ENCODE measurements at regions not wholly inside any gene's neighbourhood (a gene's known extent, or its start where the extent isn't known, plus 50 kb on each side); places are given as distances from the start of the nearest gene placed in this dataset.
"Not testable (repeated sequence)": the region's sequence is repeated elsewhere in the genome, so short reads cannot be mapped to it uniquely, and the experiment has no call there.

DNA sequence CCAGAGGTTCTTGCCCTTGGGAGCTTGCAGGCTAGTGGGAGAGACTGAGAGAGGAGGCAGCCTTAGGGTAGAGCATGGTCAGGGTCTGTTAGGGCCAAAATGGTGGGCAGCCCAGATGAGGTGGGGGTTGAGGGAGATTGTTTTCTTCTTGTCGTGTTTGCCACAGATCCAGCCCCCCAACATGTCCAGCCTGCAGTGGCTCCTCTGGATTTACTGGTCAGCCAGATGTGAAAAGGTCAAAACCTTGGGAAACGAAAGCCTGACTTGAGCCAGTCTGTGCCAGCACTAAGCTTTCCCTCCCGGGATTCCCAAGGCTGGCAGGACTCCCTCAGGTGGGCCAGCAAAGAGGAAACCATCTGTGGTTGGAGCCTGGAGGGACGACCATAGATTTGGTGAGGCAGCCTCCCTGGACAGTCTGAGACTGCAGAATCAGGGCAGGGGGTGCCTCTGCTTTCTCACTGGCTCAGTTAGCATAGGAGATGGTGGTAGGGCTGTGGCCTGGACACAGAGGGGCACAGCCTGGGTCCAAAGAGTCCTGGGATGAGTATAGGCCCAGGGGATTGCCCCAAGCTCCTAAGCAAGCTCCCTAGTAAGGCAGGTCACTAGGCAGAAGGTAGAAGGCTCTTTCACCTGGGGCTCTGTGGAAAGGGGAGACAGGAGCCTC, 51.2 kb upstream of the PRR23C start:
- no peak for FAIRE-seq
- no peak for DNase-seq (ENCODE audit: low spot score)

DNA sequence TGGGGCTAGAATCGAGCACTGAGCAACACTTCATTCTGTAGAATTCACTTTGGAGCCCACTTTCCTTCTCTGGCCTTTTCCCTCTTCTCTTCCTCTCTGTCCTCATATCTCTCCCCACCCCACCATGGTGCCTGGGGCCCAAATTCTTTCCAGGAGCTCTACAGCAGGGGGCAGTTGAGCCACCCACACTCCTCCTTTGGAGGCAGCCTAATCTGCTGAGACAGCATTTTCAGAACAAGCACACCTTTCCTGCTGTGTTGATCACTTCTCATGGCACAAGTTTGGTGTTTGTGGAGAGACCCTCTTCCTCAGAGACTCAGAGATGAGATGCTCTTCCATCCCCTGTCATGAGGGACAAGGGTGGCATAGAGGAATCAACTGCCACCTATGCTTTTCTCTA, 52.0 kb upstream of the PRR23C start:
- DNase-seq (ENCODE audit: low spot score) (no peak), FAIRE-seq (no peak)

DNA sequence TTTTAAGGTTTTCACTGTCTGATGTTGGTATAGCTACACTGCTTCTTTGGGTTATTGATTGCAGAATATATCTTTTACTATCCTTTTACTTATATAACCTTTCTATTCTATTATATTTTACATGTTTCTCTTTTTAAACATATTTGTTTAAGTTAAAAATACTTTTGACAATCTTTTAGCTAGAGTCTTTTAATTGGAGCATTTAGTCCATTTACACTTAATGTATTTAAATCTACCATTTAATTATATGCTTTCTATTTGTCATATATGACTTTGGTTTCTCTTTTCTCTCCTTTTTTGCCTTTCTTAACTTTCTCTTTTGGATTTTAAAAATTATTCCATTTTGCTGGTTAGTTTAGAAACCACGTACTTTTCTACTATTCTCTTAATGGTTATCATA, 53.7 kb upstream of the PRR23C start:
- DNase-seq (ENCODE audit: low spot score) (no peak), FAIRE-seq (no peak)

DNA sequence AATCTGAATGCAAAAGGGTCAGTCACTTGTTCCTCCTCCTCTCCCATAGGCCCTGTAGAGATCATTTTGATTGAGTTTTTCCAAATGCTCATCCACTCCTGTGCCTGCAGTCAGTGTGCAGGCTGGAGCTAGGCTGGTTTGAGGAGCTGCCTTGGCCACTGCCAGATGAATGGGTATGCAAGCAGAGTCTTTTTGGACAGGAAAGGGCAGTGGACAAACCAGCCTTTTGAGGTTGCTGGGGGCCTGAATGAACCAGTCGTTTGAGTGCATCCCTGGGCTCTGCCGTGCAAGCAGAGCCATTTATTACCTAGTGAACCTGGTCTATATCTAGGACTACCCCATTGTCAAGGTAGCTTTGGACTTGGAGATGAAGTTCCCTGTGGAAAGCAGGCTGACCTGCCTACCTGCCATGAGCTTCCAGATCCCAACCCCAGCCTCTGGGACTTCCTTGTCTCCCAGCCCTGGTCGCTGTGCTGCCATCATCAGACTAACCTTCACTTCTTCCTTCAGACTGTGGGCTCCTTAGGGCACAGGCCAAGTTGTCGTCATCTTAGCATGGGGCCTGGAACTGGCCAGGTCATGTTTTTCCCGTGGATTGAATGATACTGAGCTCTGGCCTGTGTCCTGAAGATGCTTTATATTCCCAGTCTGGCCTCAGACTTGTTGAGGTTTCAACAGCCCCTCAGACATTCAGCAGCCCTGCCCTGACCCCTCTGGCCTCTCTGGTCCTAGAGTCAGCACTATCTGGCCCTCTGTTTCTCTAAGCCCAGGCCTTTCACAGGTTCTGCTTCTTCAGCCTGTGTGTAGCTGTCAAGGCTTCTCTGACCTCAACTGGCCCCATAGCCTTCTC, 55.5 kb upstream of the PRR23C start:
- no peak for FAIRE-seq
- DNase-seq (ENCODE audit: low spot score) = no peak

DNA sequence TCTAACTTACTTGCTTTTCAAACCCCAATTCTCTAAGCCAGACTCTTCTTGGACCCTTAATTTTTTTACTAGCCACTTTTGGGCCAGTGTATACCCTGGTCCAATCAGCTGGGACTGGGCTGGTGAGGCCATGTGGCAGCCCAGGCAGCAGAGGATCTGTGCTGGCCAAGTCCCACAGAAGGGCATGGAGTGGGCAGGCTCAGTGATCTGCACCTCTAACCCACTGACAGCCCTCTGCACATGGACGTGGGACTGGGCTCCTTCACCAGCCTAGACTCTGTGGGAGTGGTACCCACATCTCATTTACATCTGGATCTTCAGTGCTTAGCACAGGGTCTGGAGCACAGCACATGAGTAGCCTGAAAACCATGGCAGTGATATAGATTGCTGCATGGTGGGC, 56.1 kb upstream of the PRR23C start:
- FAIRE-seq (no peak), DNase-seq (ENCODE audit: low spot score) (no peak)

DNA sequence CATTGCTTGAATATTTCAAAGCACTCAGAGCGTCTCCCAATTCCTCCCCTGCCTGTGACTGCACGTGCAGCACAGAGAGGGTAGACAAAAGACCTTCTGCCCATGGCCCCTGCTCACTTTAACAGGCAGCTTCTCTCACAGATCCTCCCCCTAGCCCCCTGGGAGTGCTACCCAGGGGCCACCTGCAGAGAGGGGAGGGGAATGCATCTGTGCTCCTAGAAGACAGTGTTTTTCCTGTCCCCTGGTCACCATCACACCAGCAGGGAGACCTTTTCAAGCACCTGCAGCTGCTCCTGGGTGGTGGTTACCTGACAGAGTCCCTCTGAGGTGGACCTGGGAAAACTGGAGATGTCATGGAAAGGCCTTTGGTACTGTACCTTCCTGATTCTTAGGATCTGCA, 56.7 kb upstream of the PRR23C start:
- no peak for DNase-seq (ENCODE audit: low spot score)
- no peak for FAIRE-seq

DNA sequence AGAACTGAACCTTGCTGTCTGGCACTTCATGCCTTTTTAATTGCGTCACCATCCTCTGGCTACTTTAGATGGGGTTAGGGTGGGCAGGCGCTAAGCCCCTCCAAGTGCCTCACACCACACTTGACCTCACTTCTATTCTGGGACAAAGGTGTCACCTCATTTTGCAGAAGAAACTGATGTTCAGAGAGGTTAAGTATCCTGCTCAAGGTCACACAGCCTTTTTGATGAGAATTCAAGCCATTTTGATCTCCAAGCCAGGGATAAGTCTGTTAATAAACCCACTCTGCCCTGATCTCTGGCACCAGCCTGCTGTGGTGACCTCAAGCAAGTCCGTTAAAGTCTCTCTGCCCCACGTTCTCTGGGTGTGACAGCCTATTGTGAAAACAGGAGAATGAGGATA, 58.8 kb upstream of the PRR23C start:
- DNase-seq (ENCODE audit: low spot score) = no peak
- no peak for FAIRE-seq

DNA sequence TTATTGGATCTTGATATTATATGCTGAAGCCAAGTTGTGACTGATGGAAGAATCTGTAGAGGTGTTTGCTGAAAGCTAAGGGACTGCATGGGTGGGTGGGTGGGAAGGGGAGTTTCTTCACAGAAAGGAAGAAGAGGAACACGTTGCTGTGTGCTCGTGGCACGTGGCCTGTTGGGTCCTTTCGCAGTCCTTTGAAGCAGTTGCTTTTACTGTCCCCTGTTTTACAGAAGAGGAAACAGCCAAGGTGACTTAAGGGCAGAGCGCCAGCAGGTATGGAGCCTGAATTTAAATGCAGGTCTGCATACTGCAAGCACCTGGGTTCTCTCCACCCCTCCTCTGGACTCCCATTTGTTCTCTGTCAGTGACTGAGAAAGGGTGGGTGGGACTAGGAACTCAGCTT, 59.4 kb upstream of the PRR23C start:
- no peak for DNase-seq (ENCODE audit: low spot score)

DNA sequence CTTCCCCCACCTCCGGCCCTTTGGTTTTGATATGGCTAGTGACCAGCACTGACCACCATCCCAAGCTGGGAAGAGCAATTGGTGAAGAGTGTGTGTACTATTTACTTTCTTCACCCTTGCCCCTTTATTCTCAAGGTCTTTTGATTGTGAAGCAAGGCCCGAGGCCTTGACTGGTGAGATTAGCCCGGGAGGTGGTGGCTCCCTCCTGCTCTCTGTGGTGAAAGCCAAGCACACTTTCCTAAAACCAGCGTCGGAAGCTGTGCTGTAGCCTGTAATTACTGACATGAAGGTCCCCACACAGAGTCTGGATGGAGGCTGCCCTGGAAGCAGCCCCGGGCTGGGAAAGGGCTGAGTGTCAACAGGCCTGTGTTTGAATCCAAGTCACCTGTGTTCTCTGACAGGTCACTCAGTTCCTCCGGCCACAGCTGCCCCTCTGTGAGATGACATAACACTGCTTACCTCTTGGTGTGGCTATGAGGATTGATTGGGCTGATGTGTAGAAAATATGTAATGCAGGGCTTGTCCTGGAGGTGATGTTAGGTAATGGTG, 60.5 kb upstream of the PRR23C start:
- no peak for FAIRE-seq

More for the DNA sequence above, 59.4 kb upstream of the PRR23C start:
- FAIRE-seq = no peak

DNA sequence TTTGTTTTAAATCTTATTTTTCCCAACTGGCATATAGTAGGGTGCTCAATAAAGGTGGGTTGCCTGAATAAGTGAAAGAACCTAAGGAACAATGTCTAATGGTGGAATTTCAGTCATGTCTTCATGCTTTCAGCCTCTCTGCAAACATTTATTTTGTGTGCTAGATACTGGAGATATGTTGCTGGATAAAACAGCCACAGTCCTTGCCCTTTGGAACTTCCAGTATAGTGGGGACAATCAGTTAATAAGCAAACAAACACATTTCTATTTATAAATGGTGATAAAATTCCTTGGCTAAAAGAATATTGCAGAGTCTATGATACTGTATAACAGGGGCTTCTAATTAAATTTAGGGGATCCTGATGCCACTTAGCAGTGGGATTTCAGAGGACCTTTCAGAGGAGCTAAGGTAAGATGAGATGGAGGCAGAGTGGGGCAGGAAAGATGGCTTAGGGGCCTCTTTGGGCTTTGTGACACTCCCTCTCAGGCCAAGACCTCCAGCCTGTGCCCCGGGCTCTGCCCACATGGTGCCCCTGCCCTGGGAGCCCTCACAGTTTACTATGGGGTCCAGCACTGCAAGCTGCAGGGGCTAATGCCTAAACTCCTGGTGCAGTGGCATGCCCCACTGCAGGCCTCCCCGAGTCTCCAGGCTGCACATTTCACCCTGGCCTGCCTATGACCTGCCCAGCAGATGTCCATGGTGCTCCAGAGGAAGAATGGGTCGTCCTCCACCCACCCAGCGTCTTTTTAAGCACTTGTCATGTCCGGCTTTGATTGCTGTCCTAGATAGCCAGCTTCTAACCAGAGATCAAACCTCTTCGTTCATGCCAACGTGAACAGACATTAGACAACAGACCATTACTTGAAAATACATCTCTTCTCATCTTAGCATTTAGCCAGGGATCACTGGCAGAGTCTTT, 61.6 kb upstream of the PRR23C start:
- DNase-seq (ENCODE audit: low spot score) (no peak), FAIRE-seq (no peak)

More for the DNA sequence above, 60.5 kb upstream of the PRR23C start:
- DNase-seq (ENCODE audit: low spot score) = no peak

DNA sequence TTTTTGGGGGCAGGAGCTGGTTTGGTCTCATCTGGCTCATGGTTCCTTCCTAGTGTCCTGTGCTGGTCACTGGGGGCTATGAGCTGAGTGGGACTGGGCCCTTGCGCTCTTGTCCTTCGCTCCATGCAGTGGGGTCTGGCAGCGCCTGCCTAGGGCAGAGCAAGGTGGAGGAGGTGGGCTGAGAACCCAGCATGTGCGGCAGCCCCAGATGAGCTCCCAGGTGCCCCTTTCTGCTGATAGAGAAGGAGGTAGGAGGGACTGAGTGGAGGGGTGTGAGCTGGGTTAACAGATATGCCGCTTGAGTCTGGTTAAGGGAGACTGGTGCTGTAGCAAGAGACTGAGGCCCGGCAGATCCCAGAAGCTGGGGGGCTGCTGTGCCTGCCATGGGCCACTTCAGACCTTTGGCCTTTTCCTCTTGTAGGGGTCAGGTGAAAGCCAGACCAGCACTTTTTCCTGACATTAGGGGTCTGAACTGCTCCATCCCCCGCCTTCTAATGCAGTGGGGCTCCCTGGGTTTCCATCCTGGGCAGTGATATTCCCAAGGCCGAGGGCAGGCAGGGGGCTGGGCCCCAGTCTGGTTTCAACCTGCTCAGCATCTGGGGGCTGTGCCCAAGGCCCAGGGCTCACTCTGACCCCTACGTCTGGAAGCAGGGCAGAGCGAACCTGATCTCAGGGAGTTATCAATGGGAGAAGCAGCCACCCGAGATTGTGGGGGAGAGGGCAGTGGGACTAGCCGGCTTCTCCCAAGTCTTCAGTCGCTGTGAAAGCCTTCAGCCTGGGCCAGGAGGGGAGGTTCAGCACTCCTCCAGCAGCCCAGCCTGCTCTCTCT, 62.9 kb upstream of the PRR23C start:
- no peak for DNase-seq (ENCODE audit: low spot score)
- FAIRE-seq = no peak

DNA sequence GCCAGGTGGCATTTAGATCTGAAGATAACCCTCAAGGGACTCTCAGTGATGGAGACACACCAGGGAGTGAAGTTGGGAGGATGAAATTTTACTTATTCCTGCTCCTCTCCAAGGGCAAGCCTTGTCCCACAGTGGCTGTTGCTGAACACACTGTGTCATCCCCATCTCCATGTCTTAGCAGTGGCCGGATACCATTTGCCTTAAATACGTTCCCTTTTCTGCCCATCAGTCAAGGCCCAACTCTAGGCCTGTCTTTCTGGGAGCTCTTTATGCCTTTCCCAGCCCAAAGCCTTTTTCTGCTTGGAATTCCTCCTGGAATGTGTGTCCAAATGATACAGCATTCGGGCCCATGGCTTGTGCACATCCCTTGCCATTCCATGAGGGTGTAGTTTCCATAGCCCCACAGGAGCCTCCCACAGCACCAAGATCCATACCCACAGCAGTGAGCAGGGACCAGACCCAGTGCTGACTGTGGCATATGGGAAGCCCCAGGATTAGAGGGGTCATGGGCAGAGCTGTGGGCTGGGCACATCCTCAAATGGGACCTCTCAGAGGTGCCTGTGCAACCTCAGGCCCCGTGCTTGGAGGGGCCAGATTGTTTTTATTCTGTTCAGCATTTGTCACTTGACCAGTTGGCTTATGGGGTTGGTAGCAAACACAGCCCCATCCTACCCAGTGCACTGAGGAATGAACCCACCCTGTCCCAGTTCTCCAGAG, 63.7 kb upstream of the PRR23C start:
- no peak for FAIRE-seq

DNA sequence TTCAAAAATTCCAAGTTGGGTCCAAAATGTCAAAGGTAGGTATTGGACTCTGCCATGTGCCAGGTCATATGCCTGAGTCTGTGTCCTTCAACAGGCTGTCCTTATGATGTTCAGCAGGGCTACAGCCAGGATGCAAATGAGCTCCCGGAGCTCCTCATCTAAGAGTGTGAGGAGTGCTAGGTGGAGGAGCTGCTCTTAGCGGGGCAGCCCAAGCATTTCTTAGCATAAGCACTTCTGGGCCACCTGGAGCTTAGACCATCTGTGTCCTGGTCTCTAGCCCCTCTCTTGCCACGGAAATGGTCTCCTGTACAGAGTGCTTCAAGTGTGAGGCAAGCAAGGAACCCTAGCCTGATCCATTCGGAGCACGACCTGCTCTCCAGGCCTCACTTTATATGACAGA, 64.6 kb upstream of the PRR23C start:
- DNase-seq (ENCODE audit: low spot score) = no peak
- no peak for FAIRE-seq

More for the DNA sequence above, 63.7 kb upstream of the PRR23C start:
- DNase-seq (ENCODE audit: low spot score) = no peak

DNA sequence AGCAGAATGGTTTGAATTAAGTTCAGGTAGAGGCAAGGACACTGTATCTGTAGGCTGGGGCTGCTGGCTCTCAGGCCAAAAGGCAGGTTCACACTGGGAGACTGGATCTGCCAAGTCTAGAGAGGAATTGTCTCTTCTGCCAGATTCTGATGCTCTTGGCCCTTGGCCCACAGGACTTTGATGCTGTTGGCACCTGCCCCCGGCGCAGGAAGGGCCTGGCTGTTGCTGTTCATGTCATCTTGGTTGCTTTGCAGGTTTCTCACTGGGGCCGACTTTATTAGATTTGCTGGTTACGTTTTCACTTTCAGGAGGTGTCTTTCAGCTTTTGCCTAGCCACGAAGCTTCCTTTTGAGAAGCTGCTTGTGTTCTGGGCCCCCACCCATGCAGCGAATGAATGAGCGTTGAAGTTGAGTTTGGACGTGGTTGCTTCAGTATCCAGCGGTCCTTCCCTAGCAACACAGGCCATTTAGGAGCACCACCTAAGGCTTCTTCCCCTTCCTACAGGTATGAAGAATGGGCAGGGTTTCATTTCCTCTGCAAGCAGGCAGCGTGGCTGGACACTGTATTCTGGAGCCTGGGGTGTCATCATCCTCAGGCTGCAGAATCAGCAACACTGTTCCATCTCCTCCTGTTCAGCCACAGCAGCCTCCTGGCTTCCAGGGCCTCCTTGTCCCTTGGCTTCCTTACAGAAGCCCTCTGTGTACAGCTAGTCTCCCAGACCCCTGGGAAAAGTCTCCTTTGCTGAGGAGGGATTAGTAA, 65.6 kb upstream of the PRR23C start:
- DNase-seq (ENCODE audit: low spot score) (no peak), FAIRE-seq (no peak)

DNA sequence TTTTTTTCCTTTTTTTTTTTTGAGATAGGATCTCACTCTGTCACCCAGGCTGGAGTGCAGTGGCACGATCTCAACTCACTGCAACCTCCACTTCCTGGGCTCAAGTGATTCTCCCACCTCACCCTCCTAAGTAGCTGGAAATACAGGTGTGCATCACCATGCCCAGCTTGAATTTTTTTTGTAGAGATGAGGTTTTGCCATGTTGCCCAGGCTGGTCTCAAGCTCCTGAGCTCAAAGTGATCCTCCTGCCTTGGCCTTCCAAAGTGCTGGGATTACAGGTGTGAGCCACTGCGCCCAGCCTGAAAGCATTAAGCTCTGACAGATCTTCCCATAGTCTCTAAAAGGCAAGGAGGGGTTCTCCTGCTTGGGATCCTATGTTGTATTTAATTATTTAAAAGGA, 66.2 kb upstream of the PRR23C start:
- FAIRE-seq; DNase-seq (ENCODE audit: low spot score): not testable (repeated sequence)

DNA sequence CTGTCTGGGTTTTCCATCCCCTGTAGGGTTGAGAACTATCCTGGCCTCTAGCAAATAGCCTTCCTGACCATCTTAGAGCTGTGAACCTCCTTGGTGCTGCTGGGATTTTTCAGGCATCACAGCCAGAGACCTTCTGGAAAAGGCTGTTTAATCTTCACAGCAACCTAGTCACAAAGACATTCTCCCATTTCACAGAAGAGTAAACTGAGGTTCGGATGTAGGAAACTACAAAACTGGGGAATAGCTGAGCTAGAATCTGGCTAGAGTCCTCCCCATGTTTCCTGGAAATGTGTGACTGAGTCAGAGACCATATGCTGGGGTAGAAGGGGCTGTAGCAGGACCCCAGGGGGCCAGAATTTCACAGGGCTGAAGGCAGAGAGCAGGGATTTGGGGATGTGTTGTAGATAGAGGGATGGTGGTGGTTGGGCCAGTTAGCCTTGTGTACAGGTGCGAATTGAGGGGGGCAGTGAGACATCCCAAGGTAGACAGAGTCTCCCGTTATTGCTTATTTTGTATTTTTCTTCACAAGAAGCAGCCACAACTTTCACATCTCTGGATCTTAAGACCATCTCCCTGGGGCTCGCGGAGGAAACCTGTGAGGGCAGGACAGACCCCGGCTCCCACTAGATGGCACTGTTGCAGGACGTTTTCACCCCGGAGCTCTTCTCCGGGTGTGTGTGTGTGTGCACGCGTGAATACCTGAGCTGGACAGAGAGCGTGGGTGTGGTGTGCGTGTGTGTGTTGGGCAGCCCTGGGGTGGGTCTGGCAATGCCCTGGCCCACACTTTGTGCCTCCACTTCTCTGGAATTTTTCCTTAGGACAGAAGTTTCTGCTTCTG, 66.9 kb upstream of the PRR23C start:
- no peak for FAIRE-seq
- peak; percentile 68 for DNase-seq (ENCODE audit: low spot score)

DNA sequence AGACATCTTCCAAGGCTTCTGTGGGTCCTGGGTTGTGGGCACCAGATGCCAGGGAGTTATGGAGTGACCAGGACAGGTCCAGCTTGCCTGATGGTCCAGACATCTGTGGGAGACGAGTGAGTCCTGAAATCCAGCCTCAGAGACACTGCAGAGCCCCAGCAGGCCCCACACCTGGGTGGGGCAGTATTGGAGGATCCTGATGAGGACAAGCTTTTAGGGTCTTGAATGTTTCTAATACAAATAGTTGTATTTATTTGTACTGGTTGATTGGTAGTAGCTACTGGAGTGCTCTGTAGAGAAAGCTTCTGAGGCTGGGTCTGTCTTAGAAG, 67.5 kb upstream of the PRR23C start:
- FAIRE-seq (no peak), DNase-seq (ENCODE audit: low spot score) (no peak)

DNA sequence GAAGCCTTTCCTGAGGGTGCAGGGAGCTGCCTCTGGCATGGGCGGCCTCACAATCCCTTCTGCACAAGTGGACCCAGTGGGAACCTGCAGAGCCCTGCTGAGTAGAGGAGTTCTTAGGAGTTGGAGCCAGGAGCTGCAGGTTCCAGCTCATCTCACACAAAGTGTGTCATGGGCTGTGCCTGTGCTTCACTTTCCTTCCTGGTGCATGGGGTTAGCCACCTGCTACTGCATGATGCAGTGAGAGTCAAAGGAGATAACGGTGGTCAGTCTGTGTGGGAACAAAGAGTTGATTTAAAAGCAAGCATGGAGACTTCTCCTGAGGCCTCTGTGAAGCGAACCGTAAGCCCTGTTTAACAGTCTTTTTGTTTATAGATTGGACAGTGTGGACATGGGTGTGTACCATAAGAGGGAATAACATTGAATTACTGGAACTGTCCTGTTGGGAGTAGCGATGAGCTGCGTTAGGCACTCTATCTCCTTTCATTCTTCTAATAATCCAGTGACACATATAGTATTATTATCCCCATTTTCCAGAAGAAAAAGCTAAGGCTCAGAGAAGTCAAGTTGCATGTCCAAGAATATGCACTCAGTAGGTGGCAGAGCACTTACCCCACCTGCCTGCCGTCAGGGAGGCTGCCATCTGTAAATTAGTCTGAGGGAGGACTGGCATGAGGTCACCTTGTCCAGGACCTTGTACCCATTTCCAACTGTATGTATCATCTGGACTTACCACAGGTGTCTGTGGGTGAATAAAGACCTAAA, 68.7 kb upstream of the PRR23C start:
- DNase-seq (ENCODE audit: low spot score) (no peak), FAIRE-seq (no peak)

Data from urothelium cell line (cell line).